Endometrium (tissue), 2 donors: ENCODE measurements at regions not wholly inside any gene's neighbourhood (a gene's known extent, or its start where the extent isn't known, plus 50 kb on each side); places are given as distances from the start of the nearest gene placed in this dataset.

Source experiments
- FAIRE-seq: peaks from 2 replicates; lab custom pipeline; 2012; peaks lifted over from hg19 to GRCh38; lab: Jason Lieb, UNC
- donor health status: control.
- donor health status: control.

DNA sequence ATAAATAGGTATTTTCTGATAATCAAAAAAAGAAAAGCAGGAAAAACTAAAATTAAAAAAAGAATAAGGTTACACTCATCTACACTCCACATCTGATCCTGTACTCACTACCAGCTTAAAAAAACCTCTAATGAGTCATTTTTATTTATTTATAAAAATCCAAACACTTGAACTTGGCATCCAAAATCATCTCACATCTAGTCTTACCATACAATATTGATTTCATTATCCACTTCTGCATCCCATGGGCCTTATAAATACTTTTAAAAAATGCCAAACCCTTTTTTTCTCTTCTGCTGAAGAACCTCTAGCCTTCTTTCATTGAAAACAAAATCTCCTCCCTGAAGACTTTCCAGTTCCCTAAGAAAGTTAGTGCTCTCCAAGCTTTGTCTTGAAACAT, 109.7 kb downstream of the TMTC3 start:
- FAIRE-seq: no peak

DNA sequence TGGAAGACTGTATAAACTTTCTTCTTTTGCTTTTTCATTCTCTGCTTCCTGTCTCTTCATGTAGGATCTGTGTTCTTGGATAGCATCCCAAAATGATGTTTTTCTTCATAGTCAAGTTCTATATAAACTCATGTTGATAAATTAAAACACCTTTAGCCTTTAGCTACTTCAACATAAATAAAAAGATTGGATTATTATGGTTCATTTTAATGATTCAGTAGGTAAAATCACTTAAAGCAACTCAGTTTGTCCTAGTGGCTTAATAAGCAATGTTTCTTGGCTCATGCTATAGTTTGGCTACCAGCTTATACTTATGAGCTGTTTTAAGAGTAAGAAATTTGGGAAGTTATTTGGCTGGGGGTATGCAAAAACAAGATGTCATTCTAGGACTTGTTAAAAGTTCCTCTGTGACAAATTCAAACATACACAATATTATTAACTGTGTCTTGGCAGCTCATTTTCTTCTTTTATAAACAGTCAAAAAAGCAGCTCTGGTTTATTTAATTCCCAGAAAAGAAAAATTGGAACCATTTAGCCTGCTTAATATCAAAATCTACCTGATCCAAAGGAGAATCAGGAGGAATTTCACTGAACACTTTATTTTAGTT, 111.4 kb downstream of the TMTC3 start:
- FAIRE-seq: no peak

DNA sequence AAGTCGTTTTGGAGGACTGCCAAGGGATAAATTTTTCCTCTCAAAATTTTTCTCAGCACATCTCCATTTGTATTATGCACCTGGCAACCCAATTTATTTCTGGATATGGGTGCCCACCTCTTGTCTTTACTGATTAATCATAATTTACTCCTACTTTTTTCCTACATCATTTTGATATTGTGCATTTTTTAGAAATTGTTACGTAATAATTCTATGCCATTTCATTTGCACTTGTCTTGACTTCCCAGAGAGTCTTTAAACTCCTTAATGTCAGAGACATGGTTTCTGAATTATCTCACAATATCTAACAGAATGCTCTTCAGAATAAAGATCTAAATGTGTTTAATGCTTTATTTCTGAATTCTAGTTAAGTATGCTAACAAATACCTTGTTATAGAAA, 113.1 kb downstream of the TMTC3 start:
- FAIRE-seq: no peak

DNA sequence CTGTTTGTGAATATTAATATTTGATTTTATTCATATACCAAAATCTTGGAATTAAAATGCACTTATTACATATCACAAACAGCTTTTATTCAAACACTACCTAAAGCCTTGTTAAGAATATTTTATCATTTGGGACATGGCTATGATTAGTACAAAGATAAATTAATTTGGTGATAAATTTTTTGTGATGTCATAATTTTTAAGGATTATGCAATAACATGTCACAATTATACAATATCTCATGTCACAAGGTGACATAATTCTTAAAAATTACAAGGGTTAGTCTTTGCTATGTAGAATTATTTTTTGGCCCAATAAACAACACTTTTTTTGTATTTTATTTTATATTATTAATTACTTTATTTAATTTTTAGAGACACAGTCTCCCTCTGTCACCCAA, 113.7 kb downstream of the TMTC3 start:
- no peak for FAIRE-seq

DNA sequence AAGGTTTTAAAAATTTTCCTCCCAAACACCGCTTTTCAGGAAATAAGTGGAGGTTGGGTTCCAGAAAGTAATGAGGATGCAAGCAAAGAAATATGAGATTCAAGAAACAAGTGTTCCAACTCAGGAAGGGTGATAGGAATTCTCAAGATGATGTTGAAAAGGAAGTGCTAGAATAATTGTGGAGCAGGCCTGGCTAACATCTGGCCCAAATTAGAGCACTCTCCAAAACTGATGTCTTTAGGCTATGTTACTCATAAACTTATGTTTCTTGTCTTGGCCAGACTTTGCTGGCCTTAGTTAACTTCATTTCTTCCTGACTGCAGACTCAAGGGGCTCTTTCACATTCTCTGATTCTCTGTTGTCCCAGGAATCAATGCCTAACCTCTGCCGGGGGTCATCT, 116.3 kb downstream of the TMTC3 start:
- no peak for FAIRE-seq

DNA sequence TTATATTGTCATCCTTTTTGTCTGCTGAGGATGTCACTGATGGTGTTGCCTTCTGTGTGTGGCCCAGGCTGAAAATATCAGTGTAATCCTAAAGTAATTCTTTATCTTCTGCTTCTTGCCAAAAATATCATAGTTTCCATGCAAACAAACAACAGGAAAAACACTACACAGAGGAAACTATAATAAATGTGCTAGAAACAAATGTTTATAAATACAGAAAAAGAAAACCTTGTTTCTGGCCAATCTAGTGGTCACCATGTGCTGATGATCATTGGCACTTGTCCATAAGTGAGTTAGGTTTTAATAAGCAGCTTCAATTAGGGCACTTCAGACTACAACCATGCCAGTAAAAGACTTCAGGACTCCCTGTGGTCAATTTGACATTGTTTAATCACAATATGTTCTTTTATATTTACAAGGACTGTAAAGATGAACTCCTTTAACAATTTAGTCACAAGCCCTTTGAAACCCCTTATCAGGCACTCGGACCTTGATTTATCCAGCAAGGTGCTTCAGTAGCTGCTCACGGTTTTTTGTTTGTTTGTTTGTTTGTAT, 124.8 kb downstream of the TMTC3 start:
- peak; percentile 98 for FAIRE-seq

DNA sequence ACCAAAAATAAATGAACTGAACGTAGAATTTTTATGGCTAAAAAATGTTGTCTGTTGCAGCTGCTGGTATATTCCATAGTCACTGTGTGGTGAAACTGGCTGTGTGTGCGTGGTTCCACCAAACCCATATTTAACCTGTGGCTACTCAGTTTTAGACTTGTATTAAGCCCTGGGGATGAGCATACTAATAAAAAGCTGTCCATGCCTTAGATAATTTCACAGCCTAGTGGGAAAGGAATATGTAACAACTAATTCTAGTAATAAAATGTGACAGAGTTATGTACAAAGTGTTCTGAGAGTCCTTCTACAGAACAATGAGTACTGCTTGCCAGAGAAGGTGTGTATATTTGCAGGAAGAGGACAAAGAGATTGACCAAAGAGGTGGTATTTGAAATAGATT, 125.5 kb downstream of the TMTC3 start:
- FAIRE-seq: no peak

DNA sequence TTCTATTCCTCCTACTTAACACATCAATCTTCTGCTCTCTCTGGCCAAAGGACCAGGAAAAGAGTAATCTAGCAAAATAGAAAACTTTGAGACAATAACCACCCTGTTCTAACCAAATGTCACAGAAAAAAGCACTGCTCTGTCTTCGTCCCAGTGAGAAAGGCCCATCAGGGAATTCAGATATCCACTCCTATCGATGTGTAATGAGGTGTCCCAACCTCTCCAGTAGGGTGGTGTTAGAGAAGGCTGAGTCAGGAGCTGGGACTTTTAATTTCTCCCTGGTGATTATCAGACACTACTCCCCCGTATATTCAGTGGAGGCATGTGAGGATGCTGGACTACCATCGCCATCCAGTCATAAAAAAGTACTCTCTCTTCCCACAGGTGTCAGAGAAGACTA, 130.3 kb downstream of the TMTC3 start:
- FAIRE-seq: no peak

DNA sequence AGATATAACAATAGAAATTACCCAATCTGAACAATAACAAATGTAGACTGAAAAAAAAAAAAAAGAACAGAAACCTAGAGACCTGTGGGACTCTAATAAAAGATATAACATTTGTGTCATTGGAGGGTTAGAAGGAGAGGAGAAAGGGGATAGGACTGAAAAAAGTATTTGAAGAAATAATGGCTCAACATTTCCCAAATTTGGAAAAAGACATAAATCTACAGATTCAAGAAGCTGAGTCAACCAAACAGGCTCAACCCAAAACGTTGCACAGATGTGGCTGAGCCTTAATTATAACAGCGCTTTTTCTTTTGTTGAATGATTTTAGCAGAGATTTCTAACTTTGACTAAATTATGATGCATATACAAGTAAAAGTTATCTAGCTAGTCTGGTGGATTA, 131.3 kb downstream of the TMTC3 start:
- FAIRE-seq: no peak

DNA sequence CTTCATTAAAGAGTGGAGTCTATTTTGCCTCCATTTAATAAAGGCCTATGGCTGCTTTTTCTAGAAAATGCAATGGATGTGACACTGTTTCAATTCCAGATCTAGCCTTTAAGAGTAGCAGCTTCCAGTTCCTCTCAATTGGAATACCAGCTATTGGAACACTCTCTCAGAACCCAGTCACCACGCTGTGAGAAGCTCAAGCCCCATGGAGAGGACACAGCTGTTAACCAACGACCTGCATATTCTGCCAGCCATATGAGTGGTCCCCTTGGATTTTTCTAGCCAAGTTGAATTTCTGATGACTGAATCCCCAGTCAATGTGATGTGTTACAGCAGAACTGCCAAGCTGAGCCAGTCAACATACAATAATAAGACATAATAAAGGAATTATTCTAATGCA, 131.8 kb downstream of the TMTC3 start:
- no peak for FAIRE-seq

DNA sequence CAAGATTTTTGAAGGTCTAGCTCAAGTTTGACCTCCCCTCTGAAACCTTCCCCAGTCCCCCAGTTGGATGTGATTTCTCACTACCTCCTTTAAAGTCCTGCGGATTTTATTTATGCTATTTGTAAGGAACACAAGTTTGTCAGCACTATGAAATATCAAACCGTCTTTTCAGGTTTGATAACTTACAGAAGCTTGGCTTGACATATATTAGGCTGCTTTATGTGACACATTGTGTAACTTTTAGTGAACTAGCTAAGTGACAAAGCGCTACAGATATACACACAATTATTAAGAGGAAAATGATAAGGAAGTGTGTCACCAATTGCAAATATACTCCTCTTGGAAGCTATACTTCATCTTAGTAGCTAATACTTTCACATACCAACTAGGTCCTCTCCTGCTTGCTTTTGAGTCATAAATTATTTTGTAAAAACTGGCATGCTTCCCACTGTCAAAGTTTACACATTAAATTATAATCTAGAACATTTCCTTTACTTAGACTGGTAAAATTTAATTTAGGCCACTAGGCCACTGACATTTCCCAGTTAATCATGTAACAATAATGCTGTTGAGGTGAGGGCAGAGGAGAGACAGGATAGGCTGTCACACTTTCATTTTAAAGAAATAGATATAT, 149.5 kb downstream of the TMTC3 start:
- FAIRE-seq: no peak

DNA sequence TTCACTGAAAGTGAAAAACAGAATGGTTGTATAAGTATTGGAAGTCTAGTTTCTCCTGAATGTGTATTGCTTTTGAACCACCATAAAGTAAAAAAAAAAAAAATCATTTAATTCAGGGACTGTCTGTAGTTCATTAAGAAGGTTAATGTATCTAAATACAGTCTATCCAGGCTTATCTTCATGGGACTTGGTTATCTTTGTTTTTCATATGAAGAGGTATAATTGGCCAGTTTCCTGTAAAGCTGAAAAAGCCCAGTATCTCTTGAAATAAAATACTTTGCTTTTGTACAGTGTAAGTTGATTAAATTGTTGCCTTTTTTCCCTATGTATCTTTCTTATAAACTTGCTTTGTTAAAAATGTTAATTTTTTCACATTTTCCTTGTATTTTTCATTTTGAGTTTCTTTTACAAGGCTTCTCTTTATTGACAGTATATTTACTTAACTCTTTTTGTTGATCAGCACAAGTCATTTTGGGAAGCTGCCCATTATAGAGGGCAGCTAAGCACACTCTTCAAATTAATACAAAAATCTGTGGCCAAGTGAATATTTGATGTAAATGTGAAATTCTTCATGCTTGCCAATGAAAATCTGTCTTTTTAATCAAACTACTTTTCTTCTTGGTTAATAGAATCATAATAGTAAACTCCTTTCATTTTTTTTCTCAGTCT, 156.0 kb downstream of the TMTC3 start:
- no peak for FAIRE-seq

DNA sequence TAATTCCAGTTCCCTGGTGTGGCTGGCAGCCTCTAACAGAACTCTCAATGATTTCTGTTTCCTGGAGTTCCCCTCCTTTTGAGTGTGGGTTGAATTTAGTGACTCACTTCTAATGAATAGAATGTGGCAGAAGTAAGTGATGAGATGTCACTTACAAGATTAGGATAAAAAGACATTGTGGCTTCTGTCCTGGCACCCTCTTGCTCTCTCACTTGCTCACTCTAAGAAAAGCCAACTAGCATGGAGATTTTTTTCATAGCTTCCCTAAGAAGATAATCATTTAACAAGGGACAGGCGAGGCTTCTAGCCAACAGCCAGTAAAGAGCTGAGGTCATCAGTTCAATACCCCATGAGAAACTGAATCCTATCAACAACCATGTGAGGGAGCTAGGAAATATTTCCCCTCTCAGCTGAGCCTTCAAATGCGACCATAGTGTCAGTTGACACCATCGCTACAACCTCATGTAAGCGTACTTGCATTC, 156.7 kb downstream of the TMTC3 start:
- no peak for FAIRE-seq

DNA sequence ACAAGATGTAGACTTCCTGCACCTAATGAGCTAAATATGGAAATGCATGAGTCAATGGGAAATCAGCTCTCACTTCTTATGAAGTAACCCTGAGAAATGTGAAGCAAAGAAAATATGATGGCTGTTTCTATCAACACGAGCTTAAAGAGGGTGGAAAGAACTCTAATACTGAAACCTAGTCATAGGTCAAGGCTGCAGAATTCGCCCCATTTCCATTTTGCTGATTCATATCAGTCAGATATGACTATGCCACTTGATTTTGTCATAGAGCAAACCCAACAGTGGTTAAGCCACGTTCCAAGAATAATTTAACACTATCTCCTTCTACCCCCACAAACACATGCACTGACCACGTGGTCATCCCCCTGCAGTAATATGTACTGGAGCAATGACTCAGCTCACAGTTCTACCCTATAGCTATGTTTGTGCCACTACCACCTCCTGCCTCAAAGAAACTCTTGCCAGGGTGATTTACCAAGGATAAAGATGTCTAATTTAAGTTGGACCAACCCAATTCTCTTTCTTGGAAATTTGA, 157.5 kb downstream of the TMTC3 start:
- FAIRE-seq: no peak

DNA sequence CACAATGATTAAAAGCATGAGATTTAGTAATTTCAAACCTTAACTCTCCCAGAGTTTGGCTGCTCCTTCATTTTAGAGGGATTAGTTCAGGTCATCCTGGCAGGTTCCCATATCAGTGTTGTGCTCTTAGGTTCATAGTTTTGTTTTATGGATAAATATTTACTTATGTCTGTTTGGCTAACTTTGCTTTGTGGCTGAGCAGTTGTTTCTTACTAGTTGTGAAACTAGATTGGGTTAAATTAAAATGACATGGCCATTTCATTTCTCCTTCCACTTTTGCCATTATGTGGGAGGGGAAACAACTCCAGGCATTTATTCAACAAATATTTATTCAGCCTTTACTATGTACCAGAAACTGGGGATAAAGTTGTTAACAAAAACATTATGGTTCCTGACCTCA, 158.8 kb downstream of the TMTC3 start:
- FAIRE-seq: peak; percentile 15

DNA sequence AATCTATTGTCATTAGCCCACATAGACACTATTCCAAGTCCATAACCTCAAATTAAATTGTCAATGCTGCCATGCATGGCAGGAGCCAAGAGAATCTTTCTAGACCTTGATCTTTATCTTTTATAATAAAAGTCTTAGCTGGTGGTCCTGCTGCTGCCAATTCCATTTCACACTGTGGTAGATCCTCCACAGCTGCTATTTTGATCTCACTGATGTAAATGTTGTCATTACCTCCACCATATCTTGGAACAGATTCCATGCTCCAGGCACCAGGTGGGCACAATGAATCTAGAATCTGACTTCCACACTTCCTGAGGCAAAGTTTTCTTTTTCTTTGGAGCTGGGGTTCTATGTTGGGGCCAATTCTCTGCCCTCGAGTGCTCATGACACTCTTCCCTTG, 161.2 kb downstream of the TMTC3 start:
- FAIRE-seq: no peak

DNA sequence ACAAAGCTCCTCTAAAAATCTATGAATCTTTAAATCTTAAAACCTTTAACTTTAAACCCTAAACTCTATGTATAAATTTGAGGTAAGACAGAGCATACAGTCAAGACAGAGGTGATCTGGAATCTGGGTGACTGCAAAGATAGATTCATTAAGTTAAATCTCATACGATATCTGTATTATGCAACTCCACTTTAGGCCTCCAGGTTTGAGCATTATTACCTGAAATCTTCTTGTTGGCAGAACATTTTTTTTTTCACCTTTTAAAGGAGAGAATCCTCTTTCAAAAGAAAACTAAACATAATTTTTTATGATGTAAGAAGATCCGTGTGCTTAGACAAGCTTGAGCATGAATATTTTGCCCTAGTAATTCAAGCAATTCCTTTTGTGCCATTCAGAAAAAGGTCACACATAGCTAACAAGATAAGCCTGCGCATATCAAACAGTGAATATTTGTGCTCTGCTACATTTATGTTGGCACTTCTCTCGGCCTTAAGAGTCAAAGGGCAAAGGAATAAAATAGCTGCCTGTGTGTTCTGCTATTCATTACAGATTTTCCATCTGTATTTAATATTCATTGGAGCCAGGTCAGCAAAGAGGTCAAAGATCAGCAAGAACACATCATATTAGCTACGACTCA, 163.3 kb downstream of the TMTC3 start:
- FAIRE-seq: no peak

DNA sequence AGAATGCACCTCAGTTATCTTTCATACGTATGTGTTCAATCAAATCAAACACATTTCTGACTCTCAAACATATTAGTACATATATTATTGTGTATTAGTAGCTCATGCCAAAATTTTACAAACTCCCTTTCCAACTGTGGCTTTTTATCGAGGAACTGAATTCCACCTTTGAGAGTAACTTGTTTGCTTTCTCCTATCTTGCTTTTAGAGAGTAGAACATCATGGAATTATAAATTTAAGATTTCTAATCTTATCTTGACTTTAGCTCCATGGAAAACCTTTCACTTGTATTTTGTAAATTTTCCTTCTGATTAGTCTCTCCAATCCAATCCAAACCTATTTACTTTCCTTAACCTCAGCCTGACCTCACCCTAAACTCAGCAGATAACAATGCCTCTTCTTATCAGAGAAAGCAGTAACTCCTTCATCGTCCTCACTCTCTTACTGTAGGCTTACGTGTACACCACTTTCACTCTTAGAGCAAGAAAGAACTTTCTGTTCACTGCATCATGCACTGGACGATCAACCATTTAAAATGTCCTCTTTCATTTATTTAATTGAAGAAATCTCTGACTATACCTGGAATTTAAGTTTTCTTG, 164.5 kb downstream of the TMTC3 start:
- no peak for FAIRE-seq

DNA sequence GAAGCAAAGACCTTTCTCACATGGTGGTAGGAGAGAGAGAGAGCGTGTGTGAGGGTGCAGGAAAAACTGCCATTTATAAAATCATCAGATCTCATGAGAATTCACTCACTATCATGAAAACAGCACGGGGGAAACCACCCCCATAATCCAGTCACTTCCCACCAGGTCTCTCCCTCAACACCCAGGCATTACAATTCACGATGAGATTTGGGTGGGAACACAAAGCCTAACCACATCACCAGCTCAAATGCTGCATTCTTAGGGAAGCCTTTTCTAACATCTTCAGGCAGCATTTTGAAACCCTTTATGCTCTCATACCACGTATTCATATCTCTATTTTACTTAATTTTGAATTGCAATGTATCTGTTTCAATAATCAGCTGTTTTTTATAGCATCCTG, 165.9 kb downstream of the TMTC3 start:
- FAIRE-seq: no peak

DNA sequence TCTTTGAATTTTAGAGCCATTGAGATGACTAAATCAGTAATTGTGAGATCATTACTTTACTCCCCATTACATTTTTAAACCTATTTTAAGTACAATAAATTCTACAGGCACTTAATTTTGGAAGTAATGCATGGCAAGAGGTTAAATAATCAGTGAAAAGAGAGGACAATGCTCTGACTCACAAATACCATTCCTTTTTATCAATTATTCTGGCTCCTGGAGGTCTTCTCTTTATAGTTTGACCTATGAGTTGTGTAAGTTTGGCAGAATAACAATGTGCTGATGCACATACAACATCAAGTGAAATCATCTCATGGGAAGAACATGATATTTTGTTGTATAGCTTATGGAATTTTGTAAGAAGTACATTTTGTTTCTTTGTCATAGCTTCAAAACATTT, 166.7 kb downstream of the TMTC3 start:
- FAIRE-seq: no peak

DNA sequence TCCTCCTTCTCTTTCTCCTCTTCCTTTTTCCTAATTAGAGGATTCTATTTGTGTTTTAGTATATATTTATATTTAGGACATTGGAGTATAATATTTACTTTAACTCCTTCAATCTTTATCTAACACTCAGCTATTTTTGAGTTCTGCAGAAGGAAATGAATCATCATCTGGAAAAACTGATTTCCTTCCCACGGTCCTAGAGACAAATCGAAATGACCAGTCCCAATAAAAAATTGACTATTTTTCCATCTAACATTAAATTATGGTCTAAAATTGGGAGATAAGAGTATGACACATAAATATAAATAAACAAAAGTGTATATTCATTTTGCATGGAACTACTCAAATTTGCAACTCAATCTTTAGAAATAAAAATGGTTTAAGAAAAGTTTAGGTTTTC, 167.4 kb downstream of the TMTC3 start:
- peak; percentile 41 for FAIRE-seq

DNA sequence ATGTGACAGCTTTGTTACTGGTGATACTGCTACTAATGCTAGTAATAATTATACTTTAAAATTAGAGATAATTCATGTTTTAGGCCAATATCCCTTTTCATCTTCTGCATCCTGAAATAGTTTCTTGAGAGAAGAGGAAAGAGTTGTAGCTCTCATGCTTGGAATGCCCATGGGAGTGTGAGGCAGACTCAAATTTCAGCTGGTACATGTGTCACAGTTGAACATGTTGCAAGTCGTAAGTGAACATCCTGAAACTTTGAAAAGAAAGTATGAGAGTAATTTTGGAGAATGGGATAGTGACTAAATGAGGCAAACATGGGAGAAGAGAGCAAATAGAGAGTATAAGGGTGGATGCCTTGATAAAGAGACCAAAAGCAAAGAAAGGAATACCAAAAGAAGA, 168.0 kb downstream of the TMTC3 start:
- FAIRE-seq: no peak
